GM18502 (cell line): ENCODE measurements at regions not wholly inside any gene's neighbourhood (a gene's known extent, or its start where the extent isn't known, plus 50 kb on each side); places are given as distances from the start of the nearest gene placed in this dataset.

Experiments
- ATAC-seq: cut with Tn5 transposase; IDR thresholded peaks from one replicate; pipeline ENCODE4 v1.9.1; 2021; ENCODE audit warnings: mild to moderate bottlenecking; ENCODE audit not compliant: unreplicated experiment, poor library complexity

GRCh38 chr2:106977717-106978116 lies 91.8 kb upstream of the ST6GAL2 start:
- ATAC-seq, result no peak

GRCh38 chr2:106978647-106979046 lies 92.7 kb upstream of the ST6GAL2 start:
- no peak for ATAC-seq

GRCh38 chr2:106981491-106981890 lies 95.5 kb upstream of the ST6GAL2 start:
- ATAC-seq, result no peak

GRCh38 chr2:106982350-106982749 lies 96.4 kb upstream of the ST6GAL2 start:
- no peak for ATAC-seq

GRCh38 chr2:106983305-106983704 lies 97.3 kb upstream of the ST6GAL2 start:
- ATAC-seq, result no peak

GRCh38 chr2:106988361-106988760 lies 102.4 kb upstream of the ST6GAL2 start:
- ATAC-seq, result no peak

- no peak for ATAC-seq
Observed at GRCh38 chr2:106990297-106990696, 104.3 kb upstream of the ST6GAL2 start.

- no peak for ATAC-seq
Observed at GRCh38 chr2:106991866-106992265, 105.9 kb upstream of the ST6GAL2 start.

GRCh38 chr2:106995556-106995955 lies 109.6 kb upstream of the ST6GAL2 start:
- no peak for ATAC-seq

GRCh38 chr2:106996171-106996769 lies 110.3 kb upstream of the ST6GAL2 start:
- no peak for ATAC-seq

GRCh38 chr2:106997204-106997603 lies 111.2 kb upstream of the ST6GAL2 start:
- no peak for ATAC-seq

- no peak for ATAC-seq
Observed at GRCh38 chr2:107001062-107001461, 115.1 kb upstream of the ST6GAL2 start.

GRCh38 chr2:107001551-107001950 lies 115.6 kb upstream of the ST6GAL2 start:
- no peak for ATAC-seq

- ATAC-seq, result no peak
Observed at GRCh38 chr2:107001964-107002696, 116.2 kb upstream of the ST6GAL2 start.

GRCh38 chr2:107002735-107003134 lies 116.8 kb upstream of the ST6GAL2 start:
- ATAC-seq, result no peak

- no peak for ATAC-seq
Observed at GRCh38 chr2:107005853-107006252, 119.9 kb upstream of the ST6GAL2 start.

GRCh38 chr2:107006836-107007235 lies 120.9 kb upstream of the ST6GAL2 start:
- no peak for ATAC-seq

GRCh38 chr2:107007927-107008326 lies 122.0 kb upstream of the ST6GAL2 start:
- ATAC-seq, result no peak

GRCh38 chr2:107008843-107009242 lies 122.9 kb upstream of the ST6GAL2 start:
- ATAC-seq, result no peak

GRCh38 chr2:107009275-107009674 lies 123.3 kb upstream of the ST6GAL2 start:
- ATAC-seq, result no peak

GRCh38 chr2:107012714-107013306 lies 126.8 kb upstream of the ST6GAL2 start:
- ATAC-seq, result no peak

- ATAC-seq, result no peak
Observed at GRCh38 chr2:107013884-107014283, 127.9 kb upstream of the ST6GAL2 start.
